ENCODE measurements at regions not wholly inside any gene's neighbourhood (a gene's known extent, or its start where the extent isn't known, plus 50 kb on each side); places are given as distances from the start of the nearest gene placed in this dataset.

GRCh38 chr3:76065964-76066363 lies 280.6 kb upstream of the ZNF717 start:
- TF ChIP-seq POLR2A (IDR thresholded peaks at IDR 0.05) (no peak), CTCF (IDR thresholded peaks at IDR 0.05) (no peak)

All from lower leg skin (tissue), 3 donors.